SU-DHL-6 (cell line): ENCODE measurements at regions not wholly inside any gene's neighbourhood (a gene's known extent, or its start where the extent isn't known, plus 50 kb on each side); places are given as distances from the start of the nearest gene placed in this dataset.

Source experiments
- H2AFZ ChIP-seq: fragments of 200-600 bp; sonication (generic); 2 replicates; pipeline ENCODE4 v1.6.1; 2014; ENCODE audit warnings: low read depth, mild to moderate bottlenecking, moderate library complexity, mixed read lengths, antibody characterized with exemption, low read length; ENCODE audit not compliant: severe bottlenecking
- H3F3A ChIP-seq: fragments of 200-600 bp; shearing (Covaris generic); 2 replicates; pipeline ENCODE4 v1.6.0; 2016; ENCODE audit warnings: antibody characterized with exemption, mild to moderate bottlenecking; ENCODE audit not compliant: insufficient read depth
- H3K27ac ChIP-seq: fragments of 200-600 bp; sonication (generic); 2 replicates; pipeline ENCODE4 v1.5.1; 2016; ENCODE audit warnings: low read depth, mild to moderate bottlenecking, low read length, moderate library complexity, mixed read lengths
- H3K27me3 ChIP-seq: fragments of 200-600 bp; sonication (generic), shearing (Covaris generic); 2 replicates; pipeline ENCODE4 v1.6.0; 2014; ENCODE audit warnings: mild to moderate bottlenecking, low read length
- H3K36me3 ChIP-seq: fragments of 200-600 bp; sonication (generic); 2 replicates; pipeline ENCODE4 v1.6.1; 2014; ENCODE audit warnings: mild to moderate bottlenecking, low read length, mixed read lengths
- H3K4me2 ChIP-seq: fragments of 300-600, 200-600 bp; shearing (Covaris generic), sonication (generic); 2 replicates; pipeline ENCODE4 v1.6.0; 2014; ENCODE audit warnings: low read length, low read depth, mild to moderate bottlenecking; ENCODE audit not compliant: poor library complexity, severe bottlenecking
- H3K4me3 ChIP-seq: fragments of 200-600 bp; sonication (generic); 2 replicates; pipeline ENCODE4 v1.5.1; 2014; ENCODE audit warnings: antibody characterized with exemption, low read length, mild to moderate bottlenecking, mixed read lengths; ENCODE audit not compliant: insufficient read depth, poor library complexity, severe bottlenecking
- H3K79me2 ChIP-seq: fragments of 200-600 bp; sonication (generic); 2 replicates; pipeline ENCODE4 v1.6.1; 2014; ENCODE audit warnings: mild to moderate bottlenecking, low read length, moderate library complexity; ENCODE audit not compliant: insufficient read depth
- H3K9ac ChIP-seq: fragments of 200-600 bp; sonication (generic); 2 replicates; pipeline ENCODE4 v1.7.0; 2014; ENCODE audit warnings: mild to moderate bottlenecking, low read length
- H3K9me2 ChIP-seq: fragments of 200-600 bp; sonication (generic); replicated peaks from 2 replicates; pipeline ENCODE4 v1.6.1; 2014; ENCODE audit warnings: low read length; ENCODE audit not compliant: insufficient read depth
- H3K9me3 ChIP-seq: fragments of 200-600 bp; sonication (generic); 2 replicates; pipeline ENCODE4 v1.6.1; 2014; ENCODE audit warnings: low read length, mixed read lengths; ENCODE audit not compliant: insufficient read depth
- H4K20me1 ChIP-seq: fragments of 200-600 bp; sonication (generic); 2 replicates; pipeline ENCODE4 v1.6.1; 2014; ENCODE audit warnings: low read depth, mild to moderate bottlenecking, antibody characterized with exemption, low read length, moderate library complexity, mixed read lengths
- CTCF ChIP-seq: fragments of 200-600 bp; sonication (generic); IDR thresholded peaks from one replicate; pipeline ENCODE4 v1.5.1; 2017; ENCODE audit warnings: antibody characterized with exemption, mild to moderate bottlenecking, low read length, moderate library complexity; ENCODE audit not compliant: insufficient read depth, poor library complexity, severe bottlenecking
- EZH2phosphoT487 ChIP-seq: fragments of 200-600 bp; sonication (generic), shearing (Covaris generic); conservative IDR thresholded peaks from 2 replicates; pipeline ENCODE4 v1.6.1; 2018; ENCODE audit warnings: mild to moderate bottlenecking, antibody characterized with exemption, low read length, moderate library complexity, mixed read lengths

- Histone ChIP-seq H3K9me2 (no peaks in the 10 kb centered on the region), H2AFZ (no peak overlapping the region), H3K79me2 (no peaks in the 10 kb centered on the region), H4K20me1 (no peaks in the 10 kb centered on the region), H3K4me2 (no peak overlapping the region), H3K9ac (no peak overlapping the region), H3K36me3 (no peaks in the 10 kb centered on the region), H3F3A (no peaks in the 10 kb centered on the region), H3K4me3 (no peak overlapping the region), H3K27ac (no peak overlapping the region), H3K9me3 (no peaks in the 10 kb centered on the region), H3K27me3 (no peaks in the 10 kb centered on the region)
- TF ChIP-seq CTCF (no peak), EZH2phosphoT487 (no peak)
Observed at GRCh38 chr4:58225460-58225859, 1115.3 kb upstream of the IGFBP7 start.

- TF ChIP-seq EZH2phosphoT487 = no peak
- Histone ChIP-seq H3K9ac (no peak overlapping the region), H3K27me3 (no peaks in the 10 kb centered on the region), H3K9me2 (no peaks in the 10 kb centered on the region), H4K20me1 (no peaks in the 10 kb centered on the region), H3F3A (no peaks in the 10 kb centered on the region), H2AFZ (no peak overlapping the region), H3K4me3 (no peak overlapping the region), H3K27ac (no peak overlapping the region), H3K4me2 (no peak overlapping the region), H3K36me3 (no peaks in the 10 kb centered on the region), H3K9me3 (no peaks in the 10 kb centered on the region), H3K79me2 (no peaks in the 10 kb centered on the region)
Observed at GRCh38 chr4:58219179-58219578, 1109.0 kb upstream of the IGFBP7 start.

- H3K4me3 ChIP-seq = no peak overlapping the region
- no peak for TF ChIP-seq EZH2phosphoT487
- H3K4me2 ChIP-seq = no peak overlapping the region
- H3K36me3 ChIP-seq = no peaks in the 10 kb centered on the region
- H3K9me3 ChIP-seq = no peaks in the 10 kb centered on the region
- H3F3A ChIP-seq = no peaks in the 10 kb centered on the region
- no peaks in the 10 kb centered on the region for H4K20me1 ChIP-seq
- no peaks in the 10 kb centered on the region for H3K9me2 ChIP-seq
- H3K9ac ChIP-seq = no peak overlapping the region
- H3K79me2 ChIP-seq = no peaks in the 10 kb centered on the region
- no peak overlapping the region for H2AFZ ChIP-seq
- no peak overlapping the region for H3K27ac ChIP-seq
- no peaks in the 10 kb centered on the region for H3K27me3 ChIP-seq
Observed at GRCh38 chr4:58216461-58216860, 1106.3 kb upstream of the IGFBP7 start.

GRCh38 chr4:58214376-58214775 lies 1104.2 kb upstream of the IGFBP7 start:
- no peak overlapping the region for H2AFZ ChIP-seq

More at GRCh38 chr4:58214376-58214775, 1104.2 kb upstream of the IGFBP7 start:
- Histone ChIP-seq H3K79me2 (no peaks in the 10 kb centered on the region), H3K4me2 (no peak overlapping the region), H3K9me3 (no peaks in the 10 kb centered on the region), H3K27me3 (no peaks in the 10 kb centered on the region), H3K36me3 (no peaks in the 10 kb centered on the region), H3K4me3 (no peak overlapping the region), H4K20me1 (no peaks in the 10 kb centered on the region), H3K9me2 (no peaks in the 10 kb centered on the region), H3K27ac (no peak overlapping the region), H3F3A (no peaks in the 10 kb centered on the region), H3K9ac (no peak overlapping the region)
- TF ChIP-seq EZH2phosphoT487 (no peak), CTCF (no peak)
